ENCODE measurements at regions not wholly inside any gene's neighbourhood (a gene's known extent, or its start where the extent isn't known, plus 50 kb on each side); places are given as distances from the start of the nearest gene placed in this dataset.
"Not testable (repeated sequence)": the region's sequence is repeated elsewhere in the genome, so short reads cannot be mapped to it uniquely, and the experiment has no call there.

GRCh38 chr11:86749821-86750401, 50.4 kb upstream of the PRSS23 start:
- no peak for DNase-seq (ENCODE audit: low spot score)

GRCh38 chr11:86749376-86749775, 51.0 kb upstream of the PRSS23 start:
- no peak for DNase-seq (ENCODE audit: low spot score)

DNA sequence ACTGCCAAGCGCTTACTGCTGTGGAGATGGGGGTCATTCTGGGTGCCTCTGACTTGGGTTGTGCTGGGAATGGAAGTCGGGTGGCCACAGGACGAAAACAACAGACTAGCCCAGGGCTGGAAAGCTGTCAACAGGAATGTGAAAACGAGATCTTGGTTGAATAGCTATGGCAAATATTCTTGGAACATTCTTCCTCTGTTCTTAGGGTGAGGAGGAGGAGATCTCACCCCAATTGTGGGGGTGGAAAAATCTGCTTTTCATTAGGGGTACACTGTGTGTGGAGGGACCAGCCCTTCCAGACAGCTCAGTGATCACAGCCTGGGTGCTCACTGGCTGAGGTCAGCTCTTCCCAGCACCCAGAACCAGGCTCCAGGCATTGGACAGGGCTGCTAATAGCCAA, 52.0 kb upstream of the PRSS23 start:
- no peak for DNase-seq (ENCODE audit: low spot score)

- DNase-seq (ENCODE audit: low spot score), result no peak
Measured at GRCh38 chr11:86747801-86748200, 52.5 kb upstream of the PRSS23 start.

DNA sequence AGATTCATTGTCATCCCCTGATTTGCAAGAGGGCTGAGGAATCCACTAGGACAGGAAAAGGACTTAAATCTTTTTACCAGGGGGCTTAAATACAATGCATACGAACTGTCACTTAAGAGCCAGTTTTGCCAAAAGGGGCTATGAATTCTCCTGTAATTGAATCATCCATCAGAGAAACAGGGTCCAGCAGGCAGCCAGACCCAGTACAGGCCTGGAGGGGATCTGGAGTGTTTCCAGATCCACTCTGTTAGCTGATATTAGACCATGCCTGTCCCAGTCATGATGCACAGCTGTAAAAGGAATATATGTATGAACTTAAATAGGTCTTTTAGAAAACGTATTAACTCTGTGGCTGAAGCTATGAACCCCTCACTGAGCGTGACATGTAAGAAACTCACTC, 53.8 kb upstream of the PRSS23 start:
- DNase-seq (ENCODE audit: low spot score), result no peak

GRCh38 chr11:86745571-86745970, 54.8 kb upstream of the PRSS23 start:
- DNase-seq (ENCODE audit: low spot score), result no peak

- peak; percentile 93 for DNase-seq (ENCODE audit: low spot score)
Measured at GRCh38 chr11:86743223-86744118, 56.9 kb upstream of the PRSS23 start.

DNA sequence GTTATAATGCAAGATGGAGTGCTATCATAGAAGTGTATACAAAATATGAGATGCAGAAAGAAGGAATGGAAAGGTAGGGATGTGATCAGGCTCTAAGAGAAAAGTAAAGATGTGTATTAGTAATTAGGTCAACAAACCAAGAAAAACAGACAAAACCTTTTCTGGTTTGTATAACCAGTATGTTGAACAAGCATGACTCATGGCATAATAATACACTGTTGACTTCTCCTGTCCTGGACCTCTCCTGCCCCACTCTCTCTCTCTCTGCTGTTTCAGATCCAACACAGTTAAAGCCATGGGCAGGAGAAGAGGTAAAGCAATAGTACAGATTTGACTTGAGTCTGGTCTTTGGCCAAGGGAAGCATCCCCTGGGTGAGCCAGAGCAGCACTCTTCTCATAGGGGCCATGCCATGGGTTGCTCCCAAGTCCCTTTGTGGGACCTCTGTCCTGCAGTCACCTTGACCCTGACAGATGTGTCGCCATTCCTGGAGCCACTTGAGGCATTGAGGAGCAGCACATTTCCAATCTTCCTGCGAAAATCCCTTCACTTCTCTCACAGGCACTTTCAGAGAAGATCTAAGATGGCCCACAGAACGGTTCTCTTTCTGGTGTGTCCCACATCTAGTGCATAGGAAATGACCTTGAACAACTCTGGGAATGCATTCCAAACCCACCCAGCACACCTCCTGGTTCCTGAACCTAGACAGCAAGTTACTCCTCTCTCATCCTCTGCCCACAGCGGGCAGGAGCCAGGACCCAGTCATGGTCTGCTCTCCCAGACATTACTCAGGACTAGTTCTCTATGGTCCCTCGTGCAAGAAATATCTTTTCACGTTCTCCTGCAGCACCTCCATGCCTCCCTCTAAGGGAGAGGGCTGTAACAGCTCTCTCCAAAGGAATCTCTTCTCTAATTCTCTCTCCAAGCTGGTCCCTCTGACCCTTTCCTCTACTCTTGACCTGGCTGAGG, 58.2 kb upstream of the PRSS23 start:
- peak; percentile 77 for DNase-seq (ENCODE audit: low spot score)

DNA sequence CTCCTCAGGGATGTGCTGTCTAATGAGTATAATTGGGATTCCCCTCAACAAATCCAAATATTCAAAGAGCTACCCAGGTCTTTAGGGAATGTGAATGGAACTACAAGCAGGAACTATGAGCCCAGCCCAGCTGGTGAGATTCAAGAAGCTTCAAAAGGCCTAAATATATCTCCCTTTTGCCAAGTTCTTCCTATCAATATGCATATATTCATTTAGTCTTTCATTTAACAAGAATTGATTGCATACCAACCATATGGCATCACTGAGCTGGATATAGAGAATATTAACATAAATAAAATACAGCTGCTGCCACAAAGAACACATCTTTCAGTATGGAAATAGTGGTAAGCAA, 58.9 kb upstream of the PRSS23 start:
- no peak for DNase-seq (ENCODE audit: low spot score)

DNA sequence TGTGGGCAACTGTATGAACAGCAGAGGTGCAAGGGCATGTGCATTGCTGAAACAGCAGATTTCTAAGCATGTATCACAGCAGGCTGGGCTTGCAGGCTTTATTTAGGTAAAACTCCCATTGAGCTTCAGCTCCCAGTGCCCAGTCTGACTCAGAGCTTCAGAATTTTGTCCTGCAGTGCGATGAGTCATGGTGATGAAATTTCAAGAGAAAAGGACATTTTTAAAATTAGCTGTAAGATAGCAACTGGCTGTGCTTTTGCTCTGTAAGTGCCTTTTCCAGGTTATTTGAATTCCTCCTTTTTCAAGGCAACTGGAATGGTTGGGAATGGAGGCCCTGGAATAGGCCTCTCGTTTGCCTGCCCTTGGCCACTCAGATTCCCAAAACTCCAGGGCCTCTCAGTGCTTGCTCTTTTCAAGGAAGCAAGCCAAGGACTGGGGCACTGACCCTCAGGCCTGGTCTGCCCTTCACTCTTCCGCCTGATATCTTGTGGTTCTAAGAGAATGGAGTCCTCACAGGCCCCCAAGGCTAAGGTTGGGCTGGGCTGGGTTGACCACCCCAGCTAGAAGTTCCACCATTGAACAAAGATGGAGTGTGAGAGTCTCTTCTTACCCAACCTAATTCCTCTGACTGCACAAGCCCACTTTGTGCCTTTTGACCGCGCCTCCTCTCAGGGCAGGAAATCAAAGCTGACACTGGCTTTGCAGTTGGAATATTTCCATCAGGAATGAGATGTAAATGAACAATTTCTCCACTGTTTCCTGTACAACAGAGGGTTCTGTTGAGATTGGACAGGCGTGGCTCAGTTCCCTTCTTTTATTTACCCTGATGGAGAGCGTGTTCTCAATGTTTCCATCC, 59.5 kb upstream of the PRSS23 start:
- peak; percentile 96 for DNase-seq (ENCODE audit: low spot score)

- no peak for DNase-seq (ENCODE audit: low spot score)
Measured at GRCh38 chr11:86738568-86738967, 61.8 kb upstream of the PRSS23 start.

DNA sequence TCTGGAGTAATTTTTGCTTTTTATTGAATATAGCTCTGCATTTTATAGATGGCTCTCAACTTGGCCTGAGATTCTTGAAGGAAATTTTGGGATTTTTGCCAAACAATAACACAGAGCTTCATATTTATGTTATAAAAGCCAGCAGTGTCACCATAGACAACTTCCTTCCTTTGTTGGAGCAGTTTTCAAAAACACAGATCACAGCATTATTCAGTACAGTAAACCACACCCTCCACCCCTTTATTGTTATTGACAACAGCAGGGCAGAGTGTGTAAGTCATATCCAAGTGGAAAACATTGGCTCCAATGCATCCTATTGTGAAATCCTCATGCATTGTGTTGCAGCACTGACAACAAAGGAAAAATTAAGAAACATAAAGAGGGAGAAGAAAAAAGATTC, 62.6 kb upstream of the PRSS23 start:
- DNase-seq (ENCODE audit: low spot score), result no peak

GRCh38 chr11:86737230-86737629, 63.1 kb upstream of the PRSS23 start:
- no peak for DNase-seq (ENCODE audit: low spot score)

- DNase-seq (ENCODE audit: low spot score), result no peak
Measured at GRCh38 chr11:86736291-86737143, 63.8 kb upstream of the PRSS23 start.

GRCh38 chr11:86735451-86736290, 63.3 kb upstream of the ME3 start:
- peak; percentile 74 for DNase-seq (ENCODE audit: low spot score)

- DNase-seq (ENCODE audit: low spot score), result not testable (repeated sequence)
Measured at GRCh38 chr11:86732739-86733138, 60.3 kb upstream of the ME3 start.

DNA sequence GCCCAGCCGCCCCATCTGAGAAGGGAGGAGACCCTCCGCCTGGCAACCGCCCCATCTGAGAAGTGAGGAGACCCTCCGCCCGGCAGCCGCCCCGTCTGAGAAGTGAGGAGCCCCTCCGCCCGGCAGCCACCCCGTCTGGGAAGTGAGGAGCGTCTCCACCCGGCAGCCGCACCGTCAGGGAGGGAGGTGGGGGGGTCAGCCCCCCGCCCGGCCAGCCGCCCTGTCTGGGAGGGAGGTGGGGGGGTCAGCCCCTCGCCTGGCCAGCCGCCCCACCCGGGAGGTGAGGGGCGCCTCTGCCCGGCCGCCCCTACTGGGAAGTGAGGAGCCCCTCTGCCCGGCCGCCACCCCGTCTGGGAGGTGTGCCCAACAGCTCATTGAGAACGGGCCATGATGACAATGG, 59.9 kb upstream of the ME3 start:
- DNase-seq (ENCODE audit: low spot score), result not testable (repeated sequence)

DNA sequence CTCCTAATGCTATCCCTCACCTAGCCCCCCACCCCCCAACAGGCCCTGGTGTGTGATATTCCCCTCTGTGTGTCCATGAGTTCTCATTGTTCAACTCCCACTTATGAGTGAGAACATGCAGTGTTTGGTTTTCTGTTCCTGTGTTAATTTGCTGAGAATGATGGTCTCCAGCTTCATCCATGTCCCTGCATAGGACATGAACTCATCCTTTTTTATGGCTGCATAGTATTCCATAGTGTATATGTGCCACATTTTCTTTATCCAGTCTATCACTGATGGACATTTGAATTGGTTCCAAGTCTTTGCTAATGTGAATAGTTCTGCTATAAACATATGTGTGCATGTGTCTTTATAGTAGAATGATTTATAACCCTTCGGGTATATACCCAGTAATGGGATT, 57.2 kb upstream of the ME3 start:
- DNase-seq (ENCODE audit: low spot score), result not testable (repeated sequence)

DNA sequence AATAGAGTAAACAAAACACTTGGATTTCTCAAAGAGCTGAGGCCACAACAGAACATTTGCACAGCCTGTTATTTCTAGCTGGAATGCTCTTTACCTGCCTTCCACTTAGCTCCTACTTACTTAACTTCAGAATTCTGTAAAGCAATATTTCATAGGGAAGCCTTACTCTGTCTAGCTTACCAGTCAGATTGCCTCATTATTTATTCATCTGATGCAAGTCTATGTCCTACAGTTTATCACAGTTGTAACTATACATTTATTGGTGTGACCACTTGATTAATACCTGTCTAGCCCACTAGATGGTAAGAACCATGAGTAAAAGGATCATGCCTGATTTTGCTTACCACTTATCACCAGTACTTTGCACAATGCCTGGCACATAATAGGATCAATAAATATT, 56.1 kb upstream of the ME3 start:
- DNase-seq (ENCODE audit: low spot score), result no peak

All from H4 (cell line).